ENCODE measurements at regions not wholly inside any gene's neighbourhood (a gene's known extent, or its start where the extent isn't known, plus 50 kb on each side); places are given as distances from the start of the nearest gene placed in this dataset.

- TF ChIP-seq CTCF (IDR thresholded peaks at IDR 0.05) (no peak), POLR2A (IDR thresholded peaks at IDR 0.05) (no peak)
Observed at GRCh38 chr5:120396186-120396585, 67.9 kb upstream of the PRR16 start.
